BE2C (cell line): ENCODE measurements at regions not wholly inside any gene's neighbourhood (a gene's known extent, or its start where the extent isn't known, plus 50 kb on each side); places are given as distances from the start of the nearest gene placed in this dataset.

Experiments used
- DNase-seq: peaks from one replicate; pipeline ENCODE4 v3.0.0-alpha.2; 2020
- H3K27me3 ChIP-seq: fragments of 250-450 bp; sonication (Bioruptor Pico); 2 replicates; pipeline ENCODE4 v1.5.1; 2020; ENCODE audit warnings: mild to moderate bottlenecking
- H3K36me3 ChIP-seq: fragments of 250-450 bp; sonication (Bioruptor Pico); 2 replicates; pipeline ENCODE4 v1.5.1; 2020; ENCODE audit warnings: mild to moderate bottlenecking
- H3K4me1 ChIP-seq: fragments of 250-450 bp; sonication (Bioruptor Pico); 2 replicates; pipeline ENCODE4 v1.5.1; 2020
- H3K4me3 ChIP-seq: 2 replicates; pipeline ENCODE4 v1.5.1; 2011; ENCODE audit warnings: low read depth, low read length
- H3K9me3 ChIP-seq: fragments of 250-450 bp; sonication (Bioruptor Pico); 2 replicates; pipeline ENCODE4 v1.5.1; 2020
- CTCF ChIP-seq: IDR thresholded peaks from 2 replicates; pipeline ENCODE4 v1.5.1; 2012; ENCODE audit warnings: mild to moderate bottlenecking, low read depth, low read length

- no peak overlapping the region for H3K4me3 ChIP-seq
- no peaks in the 10 kb centered on the region for H3K9me3 ChIP-seq
- DNase-seq = no peak
- TF ChIP-seq CTCF = no peak
- H3K4me1 ChIP-seq = 0 out of 2 replicates have a peak, but pooled peaks cover 3% of the 10 kb centered on the region
- H3K36me3 ChIP-seq = no peaks in the 10 kb centered on the region
- H3K27me3 ChIP-seq = peaks cover 48% of the 10 kb centered on the region
Measured at GRCh38 chr5:73314395-73315257, 134.0 kb downstream of the FOXD1 start.

DNA sequence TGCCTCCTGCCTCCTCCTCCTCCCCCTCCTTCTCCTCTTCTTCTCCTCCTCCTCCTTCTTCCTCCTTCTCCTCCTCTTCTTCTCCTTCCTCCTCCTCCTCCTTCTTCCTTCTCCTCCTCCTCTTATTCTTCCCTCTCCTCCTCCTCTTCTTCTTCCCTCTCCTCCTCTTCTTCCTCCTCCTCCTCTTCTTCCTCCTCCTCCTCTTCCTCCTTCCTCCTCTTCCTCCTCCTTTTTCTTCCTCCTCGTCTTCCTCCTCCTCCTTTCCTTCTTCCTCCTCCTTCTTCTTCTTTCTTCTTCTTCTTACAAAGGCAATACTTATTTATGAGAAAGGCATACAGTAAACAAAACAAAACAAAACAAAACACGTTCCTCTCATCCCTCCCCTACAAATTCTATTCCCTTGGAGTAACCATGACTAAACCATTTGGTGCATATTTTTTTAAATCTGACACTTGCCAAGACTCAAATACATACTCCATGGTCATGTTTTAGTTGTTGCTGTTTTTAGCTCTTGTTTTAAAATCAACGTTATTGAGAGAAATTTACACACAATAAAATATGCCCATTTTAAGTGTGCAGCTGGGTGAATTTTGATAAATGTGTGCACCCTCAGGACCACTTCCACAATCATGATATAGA lies 135.6 kb downstream of the FOXD1 start:
- no peaks in the 10 kb centered on the region for H3K36me3 ChIP-seq
- no peak overlapping the region for H3K4me3 ChIP-seq
- 0 out of 2 replicates have a peak, but pooled peaks cover 3% of the 10 kb centered on the region for H3K4me1 ChIP-seq
- TF ChIP-seq CTCF = no peak
- no peaks in the 10 kb centered on the region for H3K9me3 ChIP-seq
- no peak for DNase-seq
- peaks cover 45% of the 10 kb centered on the region for H3K27me3 ChIP-seq

DNA sequence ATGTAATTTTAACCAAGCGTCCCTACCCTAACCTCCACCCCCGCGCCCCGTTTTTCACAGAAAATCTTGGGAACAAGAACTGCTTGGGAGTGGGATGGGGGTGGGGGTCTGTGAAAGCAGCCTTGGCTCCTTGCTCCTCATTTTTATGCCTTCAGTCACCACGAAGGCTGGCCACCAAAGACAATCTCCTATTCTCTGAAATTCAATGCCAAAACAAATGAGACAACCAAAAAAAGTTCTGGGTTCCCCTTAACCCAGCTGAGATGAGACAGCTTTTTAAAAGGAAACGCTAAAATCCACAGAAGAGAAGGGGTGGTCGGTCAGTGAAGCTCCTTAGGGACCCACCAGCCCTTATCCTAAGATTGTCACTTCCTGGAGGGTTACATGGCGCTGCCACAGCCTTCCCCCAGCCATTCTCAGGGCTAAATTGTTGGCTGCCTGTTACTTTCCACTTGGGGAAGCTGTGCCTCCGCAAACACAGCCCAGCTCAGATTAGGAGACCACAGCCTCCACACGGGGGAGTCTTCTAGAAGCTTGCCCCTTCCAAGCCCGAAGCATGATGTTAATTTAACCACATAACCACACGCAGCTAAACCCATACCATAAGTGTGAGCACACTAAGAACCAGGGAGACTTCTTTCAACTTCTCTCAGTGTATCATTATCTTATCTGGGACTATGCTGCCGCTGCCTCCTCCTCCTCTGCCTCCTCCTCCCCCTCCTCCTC lies 136.3 kb downstream of the FOXD1 start:
- H3K36me3 ChIP-seq = no peaks in the 10 kb centered on the region
- DNase-seq = no peak
- no peak overlapping the region for H3K4me3 ChIP-seq
- peaks cover 43% of the 10 kb centered on the region for H3K27me3 ChIP-seq
- H3K4me1 ChIP-seq = 0 out of 2 replicates have a peak, but pooled peaks cover 3% of the 10 kb centered on the region
- TF ChIP-seq CTCF = no peak
- H3K9me3 ChIP-seq = no peaks in the 10 kb centered on the region

DNA sequence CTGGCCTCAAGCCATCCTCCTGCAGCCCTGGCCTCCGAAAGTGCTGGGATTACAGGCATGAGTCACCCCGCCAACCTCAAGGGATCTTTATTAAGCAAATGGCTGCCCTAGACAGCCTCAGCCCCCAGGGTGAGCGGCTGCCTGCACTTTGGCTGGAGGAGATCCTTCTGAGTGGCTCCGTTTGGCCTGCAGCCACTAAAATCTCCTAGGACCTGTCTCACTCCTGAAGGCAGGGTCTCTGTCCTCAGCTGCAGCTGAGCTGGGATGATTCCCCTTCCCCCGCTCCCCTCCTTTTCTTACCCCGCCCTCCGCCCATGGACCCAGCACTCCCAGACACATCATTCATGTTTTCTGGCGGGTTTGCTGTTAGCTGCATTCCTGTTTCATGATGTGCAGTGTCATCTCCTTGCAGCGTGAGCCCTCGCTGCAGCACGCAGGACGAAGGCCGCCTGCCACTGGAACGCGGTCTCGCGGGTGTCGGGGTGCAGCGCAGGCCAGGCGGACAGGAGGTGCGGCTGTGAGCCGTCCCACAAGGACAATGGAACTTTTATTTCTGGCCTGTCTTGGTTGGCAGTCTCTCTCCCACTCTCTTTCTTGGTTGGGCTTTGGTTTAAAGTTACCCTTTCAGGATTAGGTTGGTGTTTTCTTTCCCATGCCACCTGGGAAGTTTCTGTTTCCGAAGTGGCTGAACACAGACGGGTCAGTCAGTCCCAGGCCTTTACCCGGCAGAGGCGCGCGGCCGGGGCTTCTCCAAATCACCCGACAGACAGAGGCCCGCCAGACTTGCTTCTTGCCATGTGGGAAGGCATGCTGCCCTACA lies 137.1 kb downstream of the FOXD1 start:
- no peak for TF ChIP-seq CTCF
- H3K36me3 ChIP-seq = no peaks in the 10 kb centered on the region
- DNase-seq = peak; percentile 73
- H3K4me3 ChIP-seq = no peak overlapping the region
- 0 out of 2 replicates have a peak, but pooled peaks cover 3% of the 10 kb centered on the region for H3K4me1 ChIP-seq
- H3K27me3 ChIP-seq = peaks cover 40% of the 10 kb centered on the region
- H3K9me3 ChIP-seq = no peaks in the 10 kb centered on the region

GRCh38 chr5:73307645-73308355 lies 134.8 kb downstream of the TMEM174 start:
- Histone ChIP-seq H3K36me3 (no peaks in the 10 kb centered on the region), H3K27me3 (peaks cover 60% of the 10 kb centered on the region), H3K4me3 (no peak overlapping the region), H3K9me3 (no peaks in the 10 kb centered on the region), H3K4me1 (0 out of 2 replicates have a peak, but pooled peaks cover 3% of the 10 kb centered on the region)
- no peak for TF ChIP-seq CTCF
- no peak for DNase-seq
